Pulmonary artery endothelial cell (primary cell): ENCODE measurements at regions not wholly inside any gene's neighbourhood (a gene's known extent, or its start where the extent isn't known, plus 50 kb on each side); places are given as distances from the start of the nearest gene placed in this dataset.

Source experiments
- DNase-seq: peaks from one replicate; pipeline ENCODE4 v3.0.0-alpha.2; 2011; ENCODE audit warnings: low read depth, low spot score

DNA sequence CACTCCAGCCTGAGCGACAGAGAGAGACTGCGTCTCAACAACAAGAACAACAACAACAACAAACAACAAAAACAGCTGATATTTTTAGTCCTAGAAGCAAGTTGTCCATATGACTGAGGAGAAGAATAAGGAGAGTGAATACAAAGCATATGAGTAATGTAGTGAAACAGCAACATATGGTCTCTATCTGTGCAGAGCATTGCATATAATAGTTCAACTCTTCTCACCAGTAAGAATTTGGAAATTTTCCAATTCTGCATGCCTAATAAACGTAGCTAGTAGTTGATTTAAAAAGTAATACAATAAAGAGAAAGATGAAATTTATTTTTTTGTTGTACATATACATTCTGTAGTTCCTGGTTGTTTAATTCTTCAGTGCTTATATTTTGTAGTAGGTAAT is 129.7 kb upstream of the FAM83B start:
- DNase-seq: no peak

DNA sequence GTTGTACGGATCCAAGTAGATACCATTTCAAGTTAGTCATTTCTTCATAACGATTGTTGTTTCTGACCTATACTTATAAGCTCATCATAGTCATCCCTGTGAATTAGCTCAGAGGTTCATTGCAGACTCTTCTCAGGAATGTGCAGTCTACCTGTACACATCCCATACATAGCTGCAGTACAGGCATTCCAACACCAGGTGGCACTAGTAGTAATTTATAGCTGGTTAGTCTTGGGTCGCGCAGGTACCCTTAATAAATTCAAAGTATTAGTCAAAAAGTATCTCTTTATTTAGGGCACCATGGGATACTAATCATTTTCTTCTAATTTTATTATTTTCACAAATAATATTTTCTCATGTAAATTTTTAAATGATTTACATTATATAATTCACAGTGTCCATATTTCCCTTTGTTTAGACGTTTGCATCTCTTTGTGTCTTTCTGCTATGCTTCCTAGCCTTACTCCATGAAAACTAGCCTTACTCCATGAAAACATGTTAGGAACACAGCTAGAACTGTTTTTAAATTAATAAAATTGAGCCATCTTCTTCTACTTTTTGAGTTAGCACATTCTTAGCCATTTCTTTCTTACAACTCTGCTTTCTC is 128.6 kb upstream of the FAM83B start:
- DNase-seq: peak; percentile 3

DNA sequence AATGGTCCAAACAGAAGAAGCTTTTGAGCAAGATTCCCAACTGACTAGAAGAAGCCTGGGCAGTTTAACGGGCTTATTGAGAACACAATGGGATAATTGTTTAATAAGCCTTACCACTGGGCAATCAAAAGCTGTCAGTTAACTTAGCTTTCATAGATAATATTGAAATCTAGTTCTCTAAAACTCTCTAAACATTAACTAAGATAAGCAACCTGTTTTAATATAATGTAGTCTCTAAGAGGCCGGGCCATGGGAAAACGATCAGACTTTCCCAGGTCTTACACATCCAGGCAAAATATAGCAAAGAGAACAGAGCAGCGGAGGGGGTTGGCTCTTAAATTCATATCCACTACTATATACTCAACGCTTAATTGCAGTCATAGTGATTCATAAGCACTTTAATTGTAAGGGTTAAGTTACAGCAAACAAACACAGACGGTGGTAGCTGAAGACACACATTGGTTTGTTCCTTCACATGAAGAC is 128.0 kb upstream of the FAM83B start:
- no peak for DNase-seq

DNA sequence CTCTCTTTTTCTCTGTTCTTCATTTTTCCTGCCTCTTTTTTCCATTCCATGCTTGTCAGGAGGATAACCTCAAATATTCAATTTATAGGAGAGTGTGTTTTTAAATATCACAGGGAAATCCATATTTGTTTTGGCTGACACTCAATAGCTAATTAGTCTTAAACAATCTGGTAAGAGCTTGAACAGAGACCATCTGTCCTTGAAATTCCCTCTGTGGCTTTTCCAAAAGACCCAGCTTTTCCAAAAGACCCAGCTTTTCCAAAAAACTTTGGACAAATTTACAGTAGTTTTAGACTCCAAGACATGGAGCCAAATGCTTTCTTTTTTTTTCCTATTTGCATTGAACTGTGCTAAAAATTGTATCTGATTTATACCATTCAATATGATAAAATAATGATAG is 127.4 kb upstream of the FAM83B start:
- DNase-seq: no peak

DNA sequence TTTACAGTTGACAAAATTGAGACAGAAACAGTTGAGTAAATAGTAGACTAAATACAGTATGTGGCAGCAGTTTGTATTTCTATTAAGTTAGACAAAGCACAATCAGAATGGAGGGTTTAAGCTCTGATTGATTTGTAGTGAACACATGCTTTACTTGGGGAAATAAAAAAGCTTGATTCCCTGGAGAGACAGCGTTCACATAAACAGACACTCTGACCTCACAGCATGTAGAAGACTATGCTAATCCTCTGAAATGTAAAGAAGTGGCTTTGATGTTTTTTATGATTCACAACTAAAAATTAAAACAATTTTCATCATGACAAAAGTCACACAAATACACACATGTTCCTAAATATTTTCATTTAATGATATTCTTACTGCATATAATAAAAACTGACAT is 126.9 kb upstream of the FAM83B start:
- DNase-seq: no peak

DNA sequence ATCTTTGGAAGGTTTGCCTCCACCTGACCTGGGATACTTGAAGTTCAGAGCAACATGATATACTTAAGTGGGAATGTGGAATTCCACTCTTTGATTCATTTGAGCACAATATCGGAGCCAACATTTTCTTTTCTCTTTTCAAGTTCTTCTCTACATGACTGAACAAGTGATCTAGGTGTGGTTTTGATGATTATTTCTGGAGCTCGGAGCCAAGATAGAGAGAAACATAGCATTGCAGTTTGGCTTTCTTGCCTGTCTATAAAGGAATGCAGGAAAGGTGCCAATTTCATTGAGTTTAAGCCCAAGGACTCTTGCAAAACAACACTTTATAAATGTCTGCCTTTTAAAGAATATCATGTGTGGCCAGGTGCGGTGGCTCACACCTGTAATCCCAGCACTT is 124.2 kb upstream of the FAM83B start:
- DNase-seq: no peak

DNA sequence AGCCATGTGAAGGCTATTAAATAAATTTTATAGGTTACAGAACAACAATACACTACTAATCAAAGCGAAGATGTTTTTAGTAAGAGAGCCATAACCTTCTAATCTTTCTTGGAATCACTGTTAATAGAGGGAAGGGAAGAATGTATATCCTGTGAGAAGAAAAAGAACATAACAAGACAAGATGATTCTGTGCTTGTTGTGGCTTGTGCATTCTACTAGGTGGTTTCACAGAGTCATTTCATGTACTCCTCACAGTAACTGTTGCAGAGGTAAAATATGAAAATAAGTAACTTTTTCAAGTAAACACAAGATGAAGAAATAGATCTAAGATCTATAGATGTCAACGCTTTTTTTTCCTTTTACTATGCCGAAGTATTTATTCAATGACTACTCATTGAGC is 116.9 kb upstream of the FAM83B start:
- no peak for DNase-seq

DNA sequence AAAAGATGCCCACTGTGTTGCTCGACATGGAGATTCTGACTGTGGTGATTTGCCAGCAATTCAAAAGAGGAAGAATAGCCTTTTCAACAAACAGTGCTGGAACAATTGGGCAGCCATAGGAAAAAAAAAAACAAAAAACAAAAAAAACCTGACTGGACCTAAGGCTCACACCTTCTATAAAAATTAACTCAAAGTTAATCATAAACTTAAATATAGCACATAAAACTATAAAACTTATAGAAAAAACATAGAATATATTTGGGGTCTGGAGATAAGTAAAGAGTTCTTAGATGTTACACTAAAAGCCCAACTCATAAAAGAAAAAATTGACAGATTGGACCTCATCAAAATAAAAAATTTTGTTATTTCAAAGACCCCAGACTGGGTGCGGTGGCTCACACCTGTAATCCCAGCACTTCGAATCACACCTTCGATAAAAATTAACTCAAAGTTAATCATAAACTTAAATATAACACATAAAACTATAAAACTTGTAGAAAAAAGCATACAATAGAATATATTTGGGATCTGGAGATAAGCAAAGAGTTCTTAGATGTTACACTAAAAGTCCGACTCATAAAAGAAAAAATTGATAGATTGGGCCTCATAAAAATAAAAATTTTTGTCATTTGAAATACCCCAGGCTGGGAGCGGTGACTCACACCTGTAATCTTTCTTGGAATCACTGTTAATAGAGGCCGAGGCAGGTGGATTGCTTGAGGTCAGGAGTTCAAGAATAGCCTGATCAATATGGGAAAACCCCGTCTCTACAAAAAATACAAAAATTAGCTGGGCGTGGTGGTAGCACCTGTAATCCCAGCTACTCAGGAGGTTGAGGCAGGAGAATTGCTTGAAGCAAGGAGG is 115.6 kb upstream of the FAM83B start:
- no peak for DNase-seq

DNA sequence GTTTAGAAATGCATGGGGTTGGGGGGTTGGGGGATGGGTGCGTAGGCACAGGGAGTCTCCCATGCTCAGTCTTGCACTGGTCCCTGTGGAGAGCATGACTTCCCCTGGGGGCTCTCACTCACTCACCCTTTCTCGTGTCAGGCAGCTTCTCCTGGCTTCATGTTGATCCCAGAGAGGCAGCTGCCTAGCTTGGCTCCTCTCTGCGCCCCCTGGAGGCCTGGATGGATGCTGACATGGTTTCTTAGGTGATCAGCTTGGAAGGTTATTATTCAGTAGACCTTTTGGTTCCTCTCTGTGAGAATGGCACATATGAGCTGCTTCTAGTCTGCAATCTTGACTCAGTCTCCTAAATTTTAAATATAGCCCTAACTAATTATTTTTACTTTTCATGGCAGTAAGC is 109.3 kb upstream of the FAM83B start:
- DNase-seq: no peak

DNA sequence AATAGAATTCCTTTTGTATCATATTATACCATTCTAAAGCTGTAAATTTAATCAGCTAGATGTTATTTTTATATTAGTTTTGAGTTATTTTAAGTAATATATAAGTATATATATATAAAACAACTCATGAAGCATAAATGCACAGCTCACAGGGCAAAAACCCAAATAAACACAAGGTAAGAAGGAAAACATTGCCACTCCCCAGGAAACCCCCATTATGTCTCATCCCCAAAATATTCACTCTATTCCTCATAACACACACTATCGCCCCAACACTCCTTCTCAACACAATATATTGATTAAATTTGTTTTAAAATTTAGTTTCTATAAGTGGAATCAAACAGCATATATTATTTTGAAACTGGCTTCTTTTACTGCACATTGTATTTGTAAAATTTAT is 98.6 kb upstream of the FAM83B start:
- no peak for DNase-seq

DNA sequence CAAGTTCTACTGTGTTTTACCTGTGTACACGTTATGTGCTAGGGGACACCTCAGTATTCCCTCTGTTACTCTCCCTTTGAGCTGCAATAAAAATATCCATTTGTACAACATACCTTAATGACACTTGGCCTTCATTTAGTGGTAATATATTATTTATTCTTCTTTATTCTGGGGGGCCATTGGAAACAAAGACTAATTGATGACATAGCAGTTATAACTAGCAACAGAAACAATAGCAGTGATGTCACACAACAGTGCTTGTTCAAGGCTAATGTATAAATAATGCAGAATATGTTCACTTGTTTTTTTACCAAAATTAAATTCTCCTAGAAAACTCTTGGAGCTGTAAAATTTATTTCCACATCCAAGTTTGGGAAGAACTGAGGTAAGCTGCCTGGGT is 92.2 kb upstream of the FAM83B start:
- DNase-seq: no peak

DNA sequence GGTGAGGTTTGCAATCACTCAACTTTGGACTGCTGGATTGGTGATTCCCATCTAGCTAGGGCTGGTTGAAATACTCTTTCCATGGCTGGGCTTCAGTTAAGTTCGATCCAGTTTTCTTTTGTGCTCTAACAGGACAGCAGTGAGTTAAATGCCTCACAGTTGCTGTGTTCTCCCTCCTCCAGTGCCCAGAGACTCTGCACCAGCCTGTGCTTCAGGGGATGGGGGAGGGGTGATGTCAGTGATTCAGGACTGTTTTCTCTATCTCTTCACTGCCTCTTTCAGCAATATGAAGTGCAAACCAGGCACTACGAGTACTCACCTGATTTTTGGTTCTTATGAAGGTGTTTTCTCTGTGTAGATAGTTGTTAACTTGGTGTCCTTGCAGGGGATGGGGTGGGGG is 88.2 kb upstream of the FAM83B start:
- no peak for DNase-seq

DNA sequence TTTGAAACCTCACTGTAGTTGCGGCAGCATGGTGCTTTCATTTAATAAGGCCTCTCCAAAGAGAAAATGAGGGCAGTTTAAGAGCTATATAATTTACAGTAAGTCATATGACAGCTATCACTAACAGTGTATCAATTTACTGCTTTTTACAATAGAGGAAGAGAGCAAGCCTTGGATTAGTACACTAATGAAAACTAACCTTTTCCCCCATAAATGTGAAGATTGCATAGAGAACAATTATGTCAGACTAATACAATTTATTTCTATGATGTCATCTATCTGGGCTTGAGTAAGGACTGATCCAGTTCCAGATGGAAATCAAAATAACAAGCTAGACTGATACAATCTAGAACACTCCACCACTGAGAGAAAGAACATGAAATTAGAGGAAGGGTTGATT is 78.1 kb upstream of the FAM83B start:
- no peak for DNase-seq

DNA sequence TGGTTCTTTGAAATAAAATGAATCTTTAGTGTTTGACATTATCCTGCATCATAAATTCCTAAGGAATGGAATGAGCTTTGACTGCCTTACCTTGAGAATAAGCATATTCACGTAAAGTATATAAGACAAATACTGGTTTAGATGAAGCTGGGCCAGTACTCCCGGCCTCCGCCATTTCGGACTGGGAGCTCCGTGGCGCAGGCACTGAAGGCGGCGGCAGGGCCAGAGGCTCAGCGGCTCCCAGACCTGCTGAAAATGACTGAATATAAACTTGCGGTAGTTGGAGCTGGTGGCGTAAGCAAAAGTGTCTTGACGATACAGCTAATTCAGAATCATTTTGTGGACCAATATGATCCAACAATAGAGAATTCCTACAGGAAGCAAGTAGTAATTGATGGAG is 76.2 kb upstream of the FAM83B start:
- no peak for DNase-seq

DNA sequence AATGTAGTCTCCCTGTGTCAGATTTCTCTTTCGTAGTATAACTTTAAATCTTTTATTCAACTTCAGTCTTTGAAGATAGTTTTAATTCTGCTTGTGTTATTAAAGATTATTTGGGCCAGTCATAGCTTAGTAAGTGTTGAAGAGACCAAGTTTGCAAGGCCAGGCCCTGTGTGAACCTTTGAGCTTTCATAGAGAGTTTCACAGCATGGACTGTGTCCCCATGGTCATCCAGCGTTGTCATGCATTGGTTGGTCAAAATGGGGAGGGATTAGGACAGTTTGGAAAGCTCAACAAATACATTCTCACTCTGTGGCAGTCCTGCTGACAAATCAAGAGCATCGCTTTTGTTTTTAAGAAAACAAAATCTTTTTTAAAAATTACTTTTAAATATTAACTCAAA is 74.6 kb upstream of the FAM83B start:
- DNase-seq: no peak

DNA sequence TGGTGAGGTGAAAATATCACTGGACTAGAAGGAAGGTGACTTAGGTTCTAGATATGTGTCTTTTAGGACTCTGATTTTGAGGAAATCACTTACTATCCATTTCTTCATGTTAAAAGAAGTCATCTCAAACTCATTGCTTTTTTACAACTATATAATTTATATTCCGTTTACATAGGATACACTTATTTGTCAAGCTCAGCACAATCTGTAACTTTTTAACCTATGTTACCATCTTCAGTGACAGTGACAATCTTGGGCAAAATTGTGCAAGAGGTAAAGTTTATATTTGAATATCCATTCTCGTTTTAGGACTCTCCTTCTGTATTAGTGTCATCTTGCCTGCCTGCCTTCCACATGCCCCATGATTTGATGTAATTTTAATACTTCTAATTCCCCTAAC is 74.0 kb upstream of the FAM83B start:
- no peak for DNase-seq

DNA sequence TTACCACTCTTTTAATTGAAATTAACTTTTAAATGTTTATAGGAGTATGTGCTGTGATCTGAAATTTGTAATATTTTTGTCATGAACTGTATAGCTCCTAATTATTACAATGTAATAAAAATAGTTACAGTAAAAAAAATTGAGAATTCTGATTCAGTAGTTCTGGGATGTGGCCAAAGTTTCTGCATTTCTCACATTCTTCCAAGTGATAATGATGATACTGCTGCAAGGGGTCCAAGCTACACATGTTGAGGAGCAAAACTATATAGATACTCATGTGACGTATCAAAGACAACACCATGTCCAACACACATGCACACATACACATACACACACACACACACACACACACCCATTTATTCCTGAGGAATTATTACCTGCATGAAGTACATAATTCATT is 71.0 kb upstream of the FAM83B start:
- no peak for DNase-seq

DNA sequence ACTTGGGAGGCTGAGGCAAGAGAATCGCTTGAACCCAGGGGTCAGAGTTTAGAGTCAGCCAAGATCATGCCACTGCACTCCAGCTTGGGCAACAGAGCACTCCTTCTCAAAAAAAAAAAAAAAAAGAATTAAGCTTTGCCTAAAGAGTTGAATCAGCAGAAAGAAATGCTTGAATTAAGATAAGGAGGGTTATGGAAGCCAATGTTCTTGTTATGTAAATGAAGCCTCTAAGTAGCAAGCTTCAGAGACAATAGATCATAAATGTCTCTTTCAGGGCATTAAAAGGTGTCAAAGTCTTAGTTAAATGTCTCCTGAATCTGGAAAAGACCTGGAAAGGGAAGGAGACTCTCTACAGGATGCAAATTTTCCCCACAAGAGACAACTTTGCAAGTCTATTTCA is 69.7 kb upstream of the FAM83B start:
- DNase-seq: no peak

DNA sequence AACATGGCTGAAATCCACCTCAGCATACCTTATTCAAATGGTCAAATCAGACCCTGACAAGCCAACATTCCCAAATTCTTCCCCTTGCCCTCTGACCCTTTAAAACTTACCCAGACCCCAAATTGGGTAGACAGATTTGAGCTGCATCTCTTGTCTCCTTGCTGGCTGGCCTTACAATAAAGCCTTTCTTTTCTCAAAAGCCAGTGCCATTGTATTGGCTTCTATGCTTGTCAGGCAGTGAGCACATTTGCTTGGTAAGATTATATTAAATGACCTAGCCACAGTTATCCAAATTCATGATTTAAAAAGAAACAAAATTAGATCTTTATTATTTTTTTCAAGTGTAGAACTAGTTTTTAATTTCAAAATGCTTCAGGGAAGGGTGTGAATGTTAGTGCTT is 67.8 kb upstream of the FAM83B start:
- no peak for DNase-seq

DNA sequence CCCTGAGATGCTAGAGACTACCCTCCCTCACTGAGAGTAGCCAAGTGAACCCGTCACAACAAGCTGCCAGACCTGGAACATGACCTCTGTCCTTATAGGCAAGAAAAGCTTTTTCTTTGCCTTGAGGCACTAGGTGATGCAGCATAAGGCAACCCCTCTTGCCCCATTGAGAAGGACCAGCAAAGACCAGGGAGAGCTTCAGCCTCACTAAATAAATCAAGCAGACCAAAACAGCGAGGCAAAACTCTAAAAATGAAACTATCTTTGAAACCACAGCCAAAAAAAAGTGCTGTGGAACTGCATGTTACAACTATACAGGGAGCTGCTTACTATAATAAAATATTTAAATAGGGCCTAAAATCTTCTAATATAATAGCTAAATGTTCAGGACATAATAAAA is 62.6 kb upstream of the FAM83B start:
- DNase-seq: no peak

DNA sequence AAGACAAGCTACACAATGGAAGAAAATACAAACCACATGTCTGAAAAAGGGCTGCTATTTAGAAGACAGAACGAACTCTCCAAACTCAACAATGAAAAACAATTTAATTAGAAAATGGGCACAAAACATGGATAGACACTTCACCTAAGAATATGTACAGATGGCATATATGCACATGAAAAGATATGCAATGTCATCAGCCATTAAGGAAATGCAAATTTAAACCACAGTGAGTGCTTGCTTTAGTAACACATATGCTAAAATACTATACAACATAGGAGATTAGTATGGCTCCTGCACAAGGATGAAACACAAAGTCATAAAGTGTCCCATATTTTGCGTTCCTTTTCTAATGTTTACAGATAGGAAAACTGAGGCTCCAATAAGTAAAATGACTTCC is 60.4 kb upstream of the FAM83B start:
- DNase-seq: no peak

DNA sequence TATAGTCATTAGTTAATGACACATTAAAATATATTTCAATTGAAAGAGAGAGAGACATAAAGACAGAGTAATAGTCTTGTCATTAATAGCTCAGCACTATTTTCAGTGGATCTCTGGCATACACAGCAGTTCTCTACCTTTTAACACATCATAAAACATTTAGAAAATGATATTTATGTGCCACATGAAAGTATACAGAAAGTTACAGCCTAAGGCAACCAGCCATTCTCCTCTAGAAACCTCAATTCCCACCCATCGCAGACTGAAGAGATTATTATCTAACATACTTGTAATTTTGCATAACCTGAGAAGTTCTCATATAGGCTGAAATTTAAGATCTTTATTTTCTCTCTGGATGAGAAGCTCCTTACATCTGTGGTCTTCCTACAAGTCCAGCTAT is 58.7 kb upstream of the FAM83B start:
- DNase-seq: no peak
